ENCODE measurements at regions not wholly inside any gene's neighbourhood (a gene's known extent, or its start where the extent isn't known, plus 50 kb on each side); places are given as distances from the start of the nearest gene placed in this dataset.

DNA sequence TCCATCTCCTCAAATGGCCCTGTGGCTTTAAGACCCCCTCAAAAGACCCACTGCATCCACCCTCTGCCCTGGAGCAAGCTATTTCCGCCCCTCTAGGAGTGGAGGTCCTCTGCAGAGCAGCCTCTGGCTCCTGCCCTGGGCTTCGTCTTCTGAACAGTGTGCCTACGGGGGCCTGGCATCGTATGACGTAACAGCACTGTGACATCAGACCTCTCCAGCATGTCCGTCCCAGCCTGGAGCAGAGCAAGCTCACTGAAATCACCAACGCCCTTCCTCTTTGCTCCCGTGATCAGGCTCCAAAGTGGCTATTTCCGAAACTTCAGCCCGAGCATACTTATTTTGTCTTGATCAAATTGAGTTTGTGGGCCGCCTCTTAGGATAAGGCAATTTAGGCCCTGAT, 69.1 kb upstream of the PTCH1 start:
- TF ChIP-seq, protein P1, sequence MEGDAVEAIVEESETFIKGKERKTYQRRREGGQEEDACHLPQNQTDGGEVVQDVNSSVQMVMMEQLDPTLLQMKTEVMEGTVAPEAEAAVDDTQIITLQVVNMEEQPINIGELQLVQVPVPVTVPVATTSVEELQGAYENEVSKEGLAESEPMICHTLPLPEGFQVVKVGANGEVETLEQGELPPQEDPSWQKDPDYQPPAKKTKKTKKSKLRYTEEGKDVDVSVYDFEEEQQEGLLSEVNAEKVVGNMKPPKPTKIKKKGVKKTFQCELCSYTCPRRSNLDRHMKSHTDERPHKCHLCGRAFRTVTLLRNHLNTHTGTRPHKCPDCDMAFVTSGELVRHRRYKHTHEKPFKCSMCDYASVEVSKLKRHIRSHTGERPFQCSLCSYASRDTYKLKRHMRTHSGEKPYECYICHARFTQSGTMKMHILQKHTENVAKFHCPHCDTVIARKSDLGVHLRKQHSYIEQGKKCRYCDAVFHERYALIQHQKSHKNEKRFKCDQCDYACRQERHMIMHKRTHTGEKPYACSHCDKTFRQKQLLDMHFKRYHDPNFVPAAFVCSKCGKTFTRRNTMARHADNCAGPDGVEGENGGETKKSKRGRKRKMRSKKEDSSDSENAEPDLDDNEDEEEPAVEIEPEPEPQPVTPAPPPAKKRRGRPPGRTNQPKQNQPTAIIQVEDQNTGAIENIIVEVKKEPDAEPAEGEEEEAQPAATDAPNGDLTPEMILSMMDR (IDR thresholded peaks at IDR 0.05), result no peak
- TF ChIP-seq POLR2A (IDR thresholded peaks at IDR 0.05), result no peak
